ENCODE measurements at regions not wholly inside any gene's neighbourhood (a gene's known extent, or its start where the extent isn't known, plus 50 kb on each side); places are given as distances from the start of the nearest gene placed in this dataset.
"Not testable (repeated sequence)": the region's sequence is repeated elsewhere in the genome, so short reads cannot be mapped to it uniquely, and the experiment has no call there.

DNA sequence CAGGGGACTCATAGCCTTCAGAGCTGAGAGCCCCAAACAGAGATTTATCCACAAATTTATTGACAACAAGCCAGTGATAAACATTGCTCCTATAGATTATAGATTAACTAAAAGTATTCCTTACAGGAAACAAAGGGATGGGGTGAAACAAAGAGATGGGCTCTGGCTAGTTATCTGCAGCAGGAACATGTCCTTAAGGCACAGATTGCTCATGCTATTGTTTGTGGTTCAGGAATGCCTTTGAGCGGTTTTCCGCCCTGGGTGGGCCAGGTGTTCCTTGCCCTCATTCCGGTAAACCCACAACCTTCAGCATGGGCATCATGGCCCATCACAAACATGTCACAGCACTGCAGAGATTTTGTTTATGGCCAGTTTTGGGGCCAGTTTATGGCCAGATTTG, 73.0 kb upstream of the SGCE start:
- H3K27me3 ChIP-seq (ENCODE audit: control insufficient read depth, insufficient read depth, low read length); BruUV-seq (replicated peaks); H3K9me3 ChIP-seq (ENCODE audit: control insufficient read depth, insufficient read depth, low read depth, low read length); DNase-seq (ENCODE audit: low read depth, low spot score); CTCF ChIA-PET; H3K36me3 ChIP-seq (ENCODE audit: control insufficient read depth, insufficient read depth, low read length); H3K4me1 ChIP-seq (ENCODE audit: control insufficient read depth, insufficient read depth, low read length); in situ Hi-C loops (cut with HindIII; ENCODE audit: low pct_unique_long_range_greater_than_20kb, low sequenced_read_pairs); intact Hi-C loops (cut with micrococcal nuclease; ENCODE audit: unreplicated experiment); H3K4me3 ChIP-seq (ENCODE audit: low read depth in 2 of 2, low read length in 2 of 2); POLR2A ChIA-PET; ATAC-seq; H3K27ac ChIP-seq (ENCODE audit: low read length): not testable (repeated sequence)

DNA sequence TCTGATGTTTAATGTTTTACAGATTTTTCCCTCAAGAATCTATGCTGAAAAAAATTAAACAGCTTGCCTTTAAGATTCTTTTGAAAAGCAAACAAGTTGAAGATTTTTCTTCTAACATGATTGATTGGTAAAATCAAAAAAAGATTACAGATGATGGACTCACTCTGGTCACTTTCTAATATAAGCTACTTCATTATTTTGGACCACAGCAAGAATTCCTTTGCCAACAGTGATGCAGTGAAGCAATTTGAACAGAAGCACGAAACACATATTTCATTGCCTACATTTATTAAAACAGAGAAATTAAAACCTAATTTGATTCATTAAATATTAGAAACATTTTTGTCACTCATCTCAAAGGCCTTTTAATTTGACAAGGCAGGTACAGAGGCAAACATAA, 82.1 kb upstream of the SGCE start:
- ATAC-seq (no peak), DNase-seq (ENCODE audit: low read depth, low spot score) (no peak)
- POLR2A ChIA-PET, result no interaction called here
- Histone ChIP-seq H3K27ac (ENCODE audit: low read length) (no peak overlapping the region), H3K4me1 (ENCODE audit: control insufficient read depth, insufficient read depth, low read length) (no peaks in the 10 kb centered on the region), H3K36me3 (ENCODE audit: control insufficient read depth, insufficient read depth, low read length) (no peaks in the 10 kb centered on the region; the same call in 1 of the 2 replicates), H3K9me3 (ENCODE audit: control insufficient read depth, insufficient read depth, low read depth, low read length) (no peaks in the 10 kb centered on the region), H3K27me3 (ENCODE audit: control insufficient read depth, insufficient read depth, low read length) (no peaks in the 10 kb centered on the region), H3K4me3 (ENCODE audit: low read depth in 2 of 2, low read length in 2 of 2) (no peak overlapping the region)
- no peak for TF ChIP-seq TCF7L2 (IDR thresholded peaks at IDR 0.05; ENCODE audit: low read depth, low read length)
- TF ChIP-seq, protein P1, sequence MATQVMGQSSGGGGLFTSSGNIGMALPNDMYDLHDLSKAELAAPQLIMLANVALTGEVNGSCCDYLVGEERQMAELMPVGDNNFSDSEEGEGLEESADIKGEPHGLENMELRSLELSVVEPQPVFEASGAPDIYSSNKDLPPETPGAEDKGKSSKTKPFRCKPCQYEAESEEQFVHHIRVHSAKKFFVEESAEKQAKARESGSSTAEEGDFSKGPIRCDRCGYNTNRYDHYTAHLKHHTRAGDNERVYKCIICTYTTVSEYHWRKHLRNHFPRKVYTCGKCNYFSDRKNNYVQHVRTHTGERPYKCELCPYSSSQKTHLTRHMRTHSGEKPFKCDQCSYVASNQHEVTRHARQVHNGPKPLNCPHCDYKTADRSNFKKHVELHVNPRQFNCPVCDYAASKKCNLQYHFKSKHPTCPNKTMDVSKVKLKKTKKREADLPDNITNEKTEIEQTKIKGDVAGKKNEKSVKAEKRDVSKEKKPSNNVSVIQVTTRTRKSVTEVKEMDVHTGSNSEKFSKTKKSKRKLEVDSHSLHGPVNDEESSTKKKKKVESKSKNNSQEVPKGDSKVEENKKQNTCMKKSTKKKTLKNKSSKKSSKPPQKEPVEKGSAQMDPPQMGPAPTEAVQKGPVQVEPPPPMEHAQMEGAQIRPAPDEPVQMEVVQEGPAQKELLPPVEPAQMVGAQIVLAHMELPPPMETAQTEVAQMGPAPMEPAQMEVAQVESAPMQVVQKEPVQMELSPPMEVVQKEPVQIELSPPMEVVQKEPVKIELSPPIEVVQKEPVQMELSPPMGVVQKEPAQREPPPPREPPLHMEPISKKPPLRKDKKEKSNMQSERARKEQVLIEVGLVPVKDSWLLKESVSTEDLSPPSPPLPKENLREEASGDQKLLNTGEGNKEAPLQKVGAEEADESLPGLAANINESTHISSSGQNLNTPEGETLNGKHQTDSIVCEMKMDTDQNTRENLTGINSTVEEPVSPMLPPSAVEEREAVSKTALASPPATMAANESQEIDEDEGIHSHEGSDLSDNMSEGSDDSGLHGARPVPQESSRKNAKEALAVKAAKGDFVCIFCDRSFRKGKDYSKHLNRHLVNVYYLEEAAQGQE (IDR thresholded peaks at IDR 0.05; ENCODE audit: insufficient read depth in 1 of 2, low read depth in 2 of 2, low read length in 1 of 2), result no peak
- no peak for TF ChIP-seq SIN3A (IDR thresholded peaks at IDR 0.05; ENCODE audit: borderline replicate concordance, insufficient read depth, low read depth, low read length)
- no peak for TF ChIP-seq POLR2AphosphoS5 (IDR thresholded peaks at IDR 0.05; ENCODE audit: low read depth, low read length)
- TF ChIP-seq, protein P2, sequence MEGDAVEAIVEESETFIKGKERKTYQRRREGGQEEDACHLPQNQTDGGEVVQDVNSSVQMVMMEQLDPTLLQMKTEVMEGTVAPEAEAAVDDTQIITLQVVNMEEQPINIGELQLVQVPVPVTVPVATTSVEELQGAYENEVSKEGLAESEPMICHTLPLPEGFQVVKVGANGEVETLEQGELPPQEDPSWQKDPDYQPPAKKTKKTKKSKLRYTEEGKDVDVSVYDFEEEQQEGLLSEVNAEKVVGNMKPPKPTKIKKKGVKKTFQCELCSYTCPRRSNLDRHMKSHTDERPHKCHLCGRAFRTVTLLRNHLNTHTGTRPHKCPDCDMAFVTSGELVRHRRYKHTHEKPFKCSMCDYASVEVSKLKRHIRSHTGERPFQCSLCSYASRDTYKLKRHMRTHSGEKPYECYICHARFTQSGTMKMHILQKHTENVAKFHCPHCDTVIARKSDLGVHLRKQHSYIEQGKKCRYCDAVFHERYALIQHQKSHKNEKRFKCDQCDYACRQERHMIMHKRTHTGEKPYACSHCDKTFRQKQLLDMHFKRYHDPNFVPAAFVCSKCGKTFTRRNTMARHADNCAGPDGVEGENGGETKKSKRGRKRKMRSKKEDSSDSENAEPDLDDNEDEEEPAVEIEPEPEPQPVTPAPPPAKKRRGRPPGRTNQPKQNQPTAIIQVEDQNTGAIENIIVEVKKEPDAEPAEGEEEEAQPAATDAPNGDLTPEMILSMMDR (IDR thresholded peaks at IDR 0.05), result no peak
- in situ Hi-C loops (cut with HindIII; ENCODE audit: low pct_unique_long_range_greater_than_20kb, low sequenced_read_pairs) (no loop called here), intact Hi-C loops (cut with micrococcal nuclease; ENCODE audit: unreplicated experiment) (no loop called here)
- no TSS peak for BruUV-seq (replicated peaks)
- CTCF ChIA-PET, result no interaction called here

DNA sequence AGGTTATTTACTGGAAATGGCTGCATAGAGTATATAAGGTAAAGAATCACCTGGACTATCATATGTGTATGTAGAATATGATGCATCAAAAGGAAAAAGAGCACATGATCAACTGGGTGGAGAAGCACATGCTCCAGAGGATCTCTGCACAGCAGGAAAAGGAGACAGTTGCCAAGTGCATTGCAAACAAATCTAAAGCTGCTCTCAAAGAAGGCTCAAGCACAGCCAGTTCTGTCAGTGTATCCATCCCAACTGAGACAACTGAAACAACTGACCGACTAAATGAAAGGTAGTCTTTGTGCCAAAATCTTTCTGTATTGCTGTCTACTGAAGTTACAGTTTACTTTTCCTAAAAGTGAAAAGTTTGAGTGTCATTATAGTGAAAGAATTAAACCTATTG, 83.2 kb upstream of the SGCE start:
- Histone ChIP-seq H3K27me3 (ENCODE audit: control insufficient read depth, insufficient read depth, low read length) (no peaks in the 10 kb centered on the region), H3K4me3 (ENCODE audit: low read depth in 2 of 2, low read length in 2 of 2) (no peak overlapping the region), H3K27ac (ENCODE audit: low read length) (no peak overlapping the region), H3K36me3 (ENCODE audit: control insufficient read depth, insufficient read depth, low read length) (no peaks in the 10 kb centered on the region; the same call in 1 of the 2 replicates), H3K9me3 (ENCODE audit: control insufficient read depth, insufficient read depth, low read depth, low read length) (no peaks in the 10 kb centered on the region), H3K4me1 (ENCODE audit: control insufficient read depth, insufficient read depth, low read length) (no peaks in the 10 kb centered on the region)
- BruUV-seq (replicated peaks), result no TSS peak
- in situ Hi-C loops (cut with HindIII; ENCODE audit: low pct_unique_long_range_greater_than_20kb, low sequenced_read_pairs) (no loop called here), intact Hi-C loops (cut with micrococcal nuclease; ENCODE audit: unreplicated experiment) (no loop called here)
- no peak for DNase-seq (ENCODE audit: low read depth, low spot score)
- ChIA-PET POLR2A (no interaction called here), CTCF (no interaction called here)
- no peak for ATAC-seq
- TF ChIP-seq, protein P2 (IDR thresholded peaks at IDR 0.05), result no peak
- TF ChIP-seq, protein P1 (IDR thresholded peaks at IDR 0.05; ENCODE audit: insufficient read depth in 1 of 2, low read depth in 2 of 2, low read length in 1 of 2), result no peak
- TF ChIP-seq POLR2AphosphoS5 (IDR thresholded peaks at IDR 0.05; ENCODE audit: low read depth, low read length), result no peak
- TF ChIP-seq TCF7L2 (IDR thresholded peaks at IDR 0.05; ENCODE audit: low read depth, low read length), result no peak
- TF ChIP-seq SIN3A (IDR thresholded peaks at IDR 0.05; ENCODE audit: borderline replicate concordance, insufficient read depth, low read depth, low read length), result no peak
